IPS-NIHi11 (cell line): ENCODE measurements at regions not wholly inside any gene's neighbourhood (a gene's known extent, or its start where the extent isn't known, plus 50 kb on each side); places are given as distances from the start of the nearest gene placed in this dataset.

ENCODE experiments used
- DNase-seq: peaks from one replicate; pipeline ENCODE4 v3.0.0; 2012; ENCODE audit warnings: mixed read lengths, low spot score

GRCh38 chr2:13877571-13877970, 754.9 kb upstream of the LRATD1 start:
- no peak for DNase-seq

DNA sequence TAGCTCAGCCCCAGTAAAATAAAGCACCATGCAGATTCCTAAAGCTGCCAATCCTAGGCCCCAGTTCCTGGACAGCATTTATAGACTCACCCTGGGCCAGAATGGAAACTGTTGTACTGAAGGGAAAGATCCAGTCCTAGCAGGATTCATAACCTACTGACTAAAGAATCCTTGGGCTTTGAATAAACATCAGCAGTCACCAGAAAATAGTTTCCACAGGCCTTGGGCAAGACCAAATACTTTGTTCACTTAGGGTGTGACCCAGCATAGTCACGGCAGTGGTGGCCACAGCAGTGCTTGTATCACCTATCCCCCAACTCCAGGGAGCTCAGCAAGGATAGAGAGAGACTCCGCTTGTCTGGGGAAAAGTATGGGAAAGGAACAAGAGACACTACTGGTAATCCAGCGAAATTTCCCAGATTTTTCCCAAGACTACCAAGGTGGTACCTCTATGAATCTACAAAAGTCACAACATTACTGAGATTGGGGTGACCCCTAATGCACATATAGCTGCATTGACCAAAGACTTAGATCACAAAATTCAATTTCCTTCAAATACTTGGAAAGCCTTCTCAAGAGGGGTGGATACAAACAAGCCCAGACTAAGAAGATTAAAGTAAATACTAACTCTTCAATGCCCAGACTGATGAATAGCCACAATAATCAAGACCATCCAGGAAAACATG, 748.1 kb upstream of the LRATD1 start:
- DNase-seq, result no peak

DNA sequence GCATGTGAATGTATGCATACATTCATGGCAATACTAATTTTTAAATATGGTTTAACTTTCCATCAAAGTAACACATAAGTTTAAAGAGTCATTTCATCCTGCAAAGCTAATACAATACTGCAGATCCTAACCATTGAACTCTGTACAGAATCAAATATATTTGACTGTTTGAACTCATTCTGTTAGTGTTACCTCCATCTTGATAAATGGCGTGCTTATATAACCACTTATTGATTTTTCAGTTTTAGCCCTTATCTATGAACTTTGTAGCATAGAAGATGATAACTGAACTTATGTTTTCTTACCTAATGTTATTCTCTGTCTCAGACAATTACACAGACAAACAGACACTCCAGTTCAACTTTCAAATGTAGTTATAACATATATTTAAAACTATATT, 731.0 kb upstream of the LRATD1 start:
- no peak for DNase-seq

- DNase-seq, result no peak
Observed at GRCh38 chr2:13905831-13906230, 726.7 kb upstream of the LRATD1 start.

DNA sequence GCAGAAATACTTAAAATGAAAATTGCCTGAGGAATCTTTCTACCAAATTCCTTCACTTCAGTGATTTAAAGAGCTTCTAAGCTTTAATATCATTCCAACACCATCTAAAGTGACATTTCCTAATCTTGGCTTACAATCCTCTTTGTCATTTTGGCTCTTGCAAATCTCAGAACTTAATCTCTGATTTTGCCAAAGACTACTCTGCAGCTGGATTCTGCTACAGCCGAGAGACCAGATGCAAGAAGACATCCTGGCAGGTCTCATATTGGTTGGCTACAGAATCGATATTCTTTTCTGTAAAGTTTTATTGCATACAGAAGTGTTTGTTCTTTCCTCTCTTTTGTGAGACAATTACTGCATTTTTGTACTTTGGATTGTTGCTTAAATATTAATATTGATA, 716.5 kb upstream of the LRATD1 start:
- DNase-seq, result no peak

DNA sequence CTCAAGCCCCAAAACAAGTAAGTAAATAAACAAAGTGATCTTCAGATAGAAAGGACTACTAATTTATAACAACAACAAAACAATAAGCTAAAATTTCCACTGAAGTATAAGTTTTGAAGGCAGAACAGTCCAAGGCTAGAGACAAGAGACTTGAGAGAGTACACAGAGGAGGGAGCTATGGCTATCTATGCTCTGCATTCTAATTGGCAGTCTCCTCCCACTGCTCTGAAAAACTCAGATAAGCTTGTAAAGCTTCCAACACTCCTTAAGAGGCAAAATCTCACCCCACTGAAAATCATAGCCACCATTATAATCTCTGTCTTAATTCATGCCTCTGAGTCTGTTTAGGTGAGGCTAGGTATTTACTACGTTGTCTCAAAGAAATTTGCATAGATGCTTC, 714.6 kb upstream of the LRATD1 start:
- DNase-seq, result no peak

DNA sequence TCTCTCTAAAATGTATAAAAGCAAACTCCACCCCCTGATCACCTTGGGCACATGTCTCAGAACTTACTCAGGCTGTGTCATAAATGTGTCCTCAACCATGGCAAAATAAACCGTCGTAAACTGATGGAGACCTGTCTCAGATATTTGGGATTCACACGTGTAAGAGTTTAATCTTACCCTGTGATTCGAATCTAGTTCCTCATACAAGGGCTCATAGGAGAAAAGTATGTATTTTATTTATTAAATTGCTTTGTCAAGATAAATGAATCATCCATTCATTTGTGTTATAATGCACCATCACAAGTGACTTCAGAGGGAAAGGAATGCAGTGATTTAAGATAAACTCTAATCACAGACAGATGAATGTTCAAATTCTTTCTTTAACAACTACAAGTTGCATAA, 712.5 kb upstream of the LRATD1 start:
- DNase-seq, result no peak

- DNase-seq, result no peak
Observed at GRCh38 chr2:13921245-13921644, 711.3 kb upstream of the LRATD1 start.

DNA sequence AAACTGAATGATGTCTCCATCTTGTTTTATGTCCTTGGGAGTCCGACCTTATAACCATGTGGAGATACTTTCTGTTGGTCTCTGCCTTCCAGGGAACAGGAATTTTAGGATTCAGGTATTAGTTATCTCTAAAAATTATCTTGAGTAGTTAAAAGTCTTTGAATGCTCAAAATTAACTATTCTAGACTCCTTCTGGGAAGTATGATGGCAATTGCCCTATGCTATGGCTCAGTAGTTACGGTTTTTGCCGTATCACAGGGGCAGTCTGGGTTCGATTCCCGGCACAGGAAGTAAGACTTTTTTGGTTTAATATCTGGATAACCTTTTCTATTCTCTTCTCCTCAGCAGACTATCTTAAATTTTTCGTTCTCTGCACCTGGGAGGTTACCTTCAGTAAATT, 708.7 kb upstream of the LRATD1 start:
- DNase-seq, result no peak

GRCh38 chr2:13942111-13942510, 690.4 kb upstream of the LRATD1 start:
- DNase-seq, result no peak

DNA sequence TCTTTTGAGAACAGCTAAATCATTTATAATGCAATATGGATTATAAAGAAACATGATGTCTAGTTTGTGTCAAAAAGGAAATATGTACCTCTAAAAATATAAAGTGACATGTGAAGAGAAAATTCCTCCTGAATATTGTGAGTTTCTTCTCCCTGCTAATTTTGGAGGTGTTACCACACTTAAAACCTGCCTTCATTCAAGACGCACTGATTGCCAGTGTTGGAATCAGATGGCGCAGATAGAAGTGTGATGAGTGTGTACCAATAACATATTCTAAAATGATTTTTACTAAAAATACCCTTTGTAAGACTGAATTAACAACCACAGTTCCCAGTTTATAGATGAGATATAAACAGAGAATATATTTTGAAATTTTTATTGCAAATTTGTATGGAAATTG, 681.8 kb upstream of the LRATD1 start:
- no peak for DNase-seq

GRCh38 chr2:13968811-13969210, 663.7 kb upstream of the LRATD1 start:
- no peak for DNase-seq

GRCh38 chr2:13986119-13986720, 646.3 kb upstream of the LRATD1 start:
- no peak for DNase-seq

- no peak for DNase-seq
Observed at GRCh38 chr2:13996527-13996926, 636.0 kb upstream of the LRATD1 start.

DNA sequence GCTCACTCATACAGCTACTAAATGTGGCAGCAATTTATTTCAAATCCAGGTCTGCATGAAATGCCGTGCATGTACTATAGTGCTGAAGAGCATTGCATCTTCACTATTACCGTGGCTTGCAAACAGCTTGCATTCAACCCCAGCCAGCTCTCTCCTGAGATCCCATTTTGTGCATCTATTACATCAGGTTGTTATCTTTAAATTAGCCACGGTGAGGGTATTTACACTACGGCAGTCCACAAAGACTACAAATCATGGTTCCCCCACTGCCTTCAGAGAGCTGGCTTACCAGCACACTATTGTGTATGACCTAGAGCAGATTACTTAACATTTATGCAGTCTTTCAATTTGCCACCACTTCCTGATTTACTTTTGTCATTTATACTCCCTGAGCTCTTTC, 621.3 kb upstream of the LRATD1 start:
- DNase-seq, result no peak

GRCh38 chr2:14015113-14015630, 617.3 kb upstream of the LRATD1 start:
- DNase-seq, result no peak

GRCh38 chr2:14016289-14016955, 616.1 kb upstream of the LRATD1 start:
- DNase-seq, result no peak

DNA sequence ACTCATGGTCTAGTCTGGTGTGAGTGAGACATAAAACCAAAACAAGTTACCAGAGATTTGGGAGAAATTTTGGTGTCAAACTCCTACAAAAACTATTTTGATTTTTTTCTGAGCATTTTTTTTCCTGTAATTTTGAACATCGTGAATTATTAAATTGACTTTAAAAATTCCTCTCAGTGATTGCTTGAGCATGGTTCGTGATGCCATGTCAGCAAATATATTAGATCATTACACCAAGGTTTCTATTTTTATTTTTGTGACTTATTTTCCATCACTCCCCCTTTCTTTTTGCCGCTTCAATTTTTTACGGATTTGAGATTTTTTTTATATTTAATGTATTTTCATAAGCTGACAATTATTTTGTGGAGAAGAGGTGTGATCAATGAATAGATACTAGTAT, 613.9 kb upstream of the LRATD1 start:
- DNase-seq, result no peak

- DNase-seq, result no peak
Observed at GRCh38 chr2:14023558-14023957, 609.0 kb upstream of the LRATD1 start.

DNA sequence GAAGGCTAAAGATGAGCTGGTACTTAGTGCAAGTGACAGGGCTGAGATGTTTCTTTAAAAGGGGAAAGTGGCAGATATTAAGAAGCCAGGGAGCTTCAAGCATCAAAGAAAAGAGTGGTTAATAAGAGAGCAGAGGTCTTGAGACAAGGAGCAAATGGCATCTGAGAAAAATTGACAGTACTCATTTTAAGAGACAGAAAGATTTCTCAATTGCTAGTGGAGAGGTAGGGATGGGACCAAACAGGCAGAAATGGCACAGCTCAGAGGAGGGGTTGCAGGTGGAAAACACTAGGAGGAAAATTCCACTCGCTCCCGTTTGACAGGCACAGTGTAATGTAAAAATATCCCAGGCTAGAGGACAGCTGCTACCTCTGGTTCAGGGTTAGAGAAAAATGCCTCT, 593.4 kb upstream of the LRATD1 start:
- no peak for DNase-seq

DNA sequence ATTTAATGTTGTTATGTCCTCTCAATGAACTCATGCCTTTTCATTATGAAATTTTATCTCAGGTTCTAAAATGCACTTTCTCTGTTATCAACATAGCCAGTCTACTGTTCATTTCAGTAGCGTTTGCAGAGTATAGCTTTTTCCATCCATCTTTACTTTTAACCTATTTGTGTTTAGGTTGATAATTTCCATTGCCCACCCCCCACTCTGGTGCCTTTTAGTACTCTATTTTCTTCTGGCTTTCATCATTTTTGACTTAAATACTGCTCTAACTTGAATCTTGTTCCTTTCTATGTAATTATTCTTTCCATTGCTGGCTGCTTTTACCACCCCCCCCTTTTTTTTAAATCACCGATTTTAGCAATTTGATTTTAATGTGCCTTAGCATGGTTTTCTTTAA, 585.0 kb upstream of the LRATD1 start:
- DNase-seq, result no peak

GRCh38 chr2:14051401-14051800, 581.1 kb upstream of the LRATD1 start:
- no peak for DNase-seq

DNA sequence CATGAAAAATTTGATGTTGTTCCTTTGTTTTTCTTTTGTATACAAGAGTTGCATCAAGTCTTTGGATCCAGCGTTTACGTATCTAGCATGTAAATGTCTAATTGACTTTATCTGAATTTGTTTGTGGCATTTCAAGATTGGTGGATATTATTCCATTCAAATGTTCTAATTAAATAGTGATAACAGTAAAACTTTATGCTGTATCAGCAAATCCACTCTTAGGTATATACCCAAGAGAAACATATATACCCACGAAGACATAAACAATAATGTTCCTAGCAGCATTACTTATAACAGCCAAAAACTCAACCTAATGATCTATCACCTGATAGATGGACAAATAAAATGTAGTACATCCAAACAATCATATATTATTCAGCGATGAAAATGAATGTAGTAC, 579.4 kb upstream of the LRATD1 start:
- no peak for DNase-seq
